Activated CD8-positive, alpha-beta T cell treated with anti-CD3 and anti-CD28 coated beads for 36 hours (primary cell): ENCODE measurements at regions not wholly inside any gene's neighbourhood (a gene's known extent, or its start where the extent isn't known, plus 50 kb on each side); places are given as distances from the start of the nearest gene placed in this dataset.

Experiments
- ATAC-seq: fragments of 200-7000 bp; cut with Tn5 transposase; one replicate; pipeline ENCODE4 v1.10.0; 2021; ENCODE audit warnings: mild to moderate bottlenecking, moderate library complexity
- CTCF ChIA-PET: fragments of 350-600 bp; sonication (Branson Sonifier 250); formaldehyde crosslinking; loops from one replicate; lab custom pipeline; 2021; ENCODE audit warnings: antibody characterized with exemption; lab: Charles Lee
- POLR2A ChIA-PET: fragments of 350-600 bp; sonication (Branson Sonifier 250); formaldehyde crosslinking; loops from one replicate; lab custom pipeline; 2021; ENCODE audit warnings: antibody characterized with exemption; lab: Charles Lee
- DNase-seq: peaks from one replicate; pipeline ENCODE4 v3.0.0-alpha.2; 2020
- H3K27ac Mint-ChIP-seq: one replicate; pipeline ENCODE4 v1.8.0; 2021; ENCODE audit warnings: mild to moderate bottlenecking, mixed read lengths
- H3K27me3 Mint-ChIP-seq: one replicate; pipeline ENCODE4 v1.8.0; 2021; ENCODE audit warnings: mixed read lengths
- H3K36me3 Mint-ChIP-seq: one replicate; pipeline ENCODE4 v1.8.0; 2021; ENCODE audit warnings: low read depth, mixed read lengths
- H3K4me1 Mint-ChIP-seq: one replicate; pipeline ENCODE4 v1.8.0; 2021; ENCODE audit warnings: low read depth, mixed read lengths
- H3K4me3 Mint-ChIP-seq: one replicate; pipeline ENCODE4 v1.8.0; 2021; ENCODE audit warnings: mild to moderate bottlenecking, moderate library complexity, mixed read lengths
- H3K9me3 Mint-ChIP-seq: one replicate; pipeline ENCODE4 v1.8.0; 2021; ENCODE audit warnings: mixed read lengths
- intact Hi-C: fragments of 100-400 bp; cut with micrococcal nuclease; formaldehyde crosslinking; loops from one replicate; pipeline ENCODE4 v1.10.0; 2022
- TF ChIP-seq, protein P1 (sequence below): fragments of 200-600 bp; IDR thresholded peaks from one replicate; pipeline ENCODE4 v1.8.0; 2022; ENCODE audit warnings: antibody characterized with exemption, mild to moderate bottlenecking

DNA sequence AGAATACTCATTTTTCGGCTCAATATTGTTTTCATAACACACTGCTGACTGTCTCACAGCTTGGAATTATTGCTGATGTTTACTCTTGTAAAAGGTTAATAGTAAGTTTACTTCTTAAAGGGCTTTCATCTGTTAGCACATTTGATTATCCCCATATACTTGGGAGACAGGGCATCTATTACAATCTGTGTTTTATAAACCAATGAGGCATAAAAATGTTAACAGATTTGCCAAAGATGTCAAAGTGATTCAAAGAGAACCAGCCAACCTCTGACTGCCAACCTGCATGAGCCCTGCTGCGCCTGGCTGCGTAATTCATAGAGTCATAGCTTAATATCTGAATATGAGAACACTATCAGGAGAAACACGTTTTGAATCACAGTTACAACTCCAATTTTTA lies 665.6 kb downstream of the TRIML1 start:
- intact Hi-C loops = no loop called here
- Mint-ChIP-seq H3K27ac (no peak overlapping the region), H3K4me3 (no peak overlapping the region), H3K36me3 (no peaks in the 10 kb centered on the region), H3K27me3 (no peaks in the 10 kb centered on the region), H3K4me1 (no peaks in the 10 kb centered on the region), H3K9me3 (peaks cover 10% of the 10 kb centered on the region)
- DNase-seq (no peak), ATAC-seq (no peak)
- ChIA-PET CTCF (no interaction called here), POLR2A (no interaction called here)
- TF ChIP-seq, protein P1, sequence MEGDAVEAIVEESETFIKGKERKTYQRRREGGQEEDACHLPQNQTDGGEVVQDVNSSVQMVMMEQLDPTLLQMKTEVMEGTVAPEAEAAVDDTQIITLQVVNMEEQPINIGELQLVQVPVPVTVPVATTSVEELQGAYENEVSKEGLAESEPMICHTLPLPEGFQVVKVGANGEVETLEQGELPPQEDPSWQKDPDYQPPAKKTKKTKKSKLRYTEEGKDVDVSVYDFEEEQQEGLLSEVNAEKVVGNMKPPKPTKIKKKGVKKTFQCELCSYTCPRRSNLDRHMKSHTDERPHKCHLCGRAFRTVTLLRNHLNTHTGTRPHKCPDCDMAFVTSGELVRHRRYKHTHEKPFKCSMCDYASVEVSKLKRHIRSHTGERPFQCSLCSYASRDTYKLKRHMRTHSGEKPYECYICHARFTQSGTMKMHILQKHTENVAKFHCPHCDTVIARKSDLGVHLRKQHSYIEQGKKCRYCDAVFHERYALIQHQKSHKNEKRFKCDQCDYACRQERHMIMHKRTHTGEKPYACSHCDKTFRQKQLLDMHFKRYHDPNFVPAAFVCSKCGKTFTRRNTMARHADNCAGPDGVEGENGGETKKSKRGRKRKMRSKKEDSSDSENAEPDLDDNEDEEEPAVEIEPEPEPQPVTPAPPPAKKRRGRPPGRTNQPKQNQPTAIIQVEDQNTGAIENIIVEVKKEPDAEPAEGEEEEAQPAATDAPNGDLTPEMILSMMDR = no peak

DNA sequence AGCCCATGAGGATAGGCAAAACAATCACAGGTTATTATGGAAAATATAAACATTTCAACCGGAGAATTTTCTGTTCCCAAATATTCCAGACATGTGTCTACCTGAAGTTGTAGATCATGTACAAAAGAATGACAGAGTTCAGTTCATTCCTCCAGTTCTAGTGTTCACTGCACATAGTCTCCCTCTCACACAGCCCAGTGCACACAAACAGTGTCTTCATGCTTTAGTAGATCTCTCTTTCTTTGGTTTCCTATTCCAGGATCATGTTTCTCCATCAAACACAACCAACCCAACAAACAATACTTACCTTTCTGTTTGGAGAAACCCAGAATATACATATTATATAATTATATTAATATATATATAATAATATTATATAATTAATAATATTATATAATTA lies 671.9 kb downstream of the TRIML1 start:
- DNase-seq (no peak), ATAC-seq (no peak)
- H3K9me3 Mint-ChIP-seq = peaks cover 11% of the 10 kb centered on the region
- no peaks in the 10 kb centered on the region for H3K4me1 Mint-ChIP-seq
- CTCF ChIA-PET = no interaction called here
- POLR2A ChIA-PET = no interaction called here
- H3K27me3 Mint-ChIP-seq = no peaks in the 10 kb centered on the region
- TF ChIP-seq, protein P1 = no peak
- no peak overlapping the region for H3K27ac Mint-ChIP-seq
- intact Hi-C loops = no loop called here
- no peaks in the 10 kb centered on the region for H3K36me3 Mint-ChIP-seq
- no peak overlapping the region for H3K4me3 Mint-ChIP-seq

DNA sequence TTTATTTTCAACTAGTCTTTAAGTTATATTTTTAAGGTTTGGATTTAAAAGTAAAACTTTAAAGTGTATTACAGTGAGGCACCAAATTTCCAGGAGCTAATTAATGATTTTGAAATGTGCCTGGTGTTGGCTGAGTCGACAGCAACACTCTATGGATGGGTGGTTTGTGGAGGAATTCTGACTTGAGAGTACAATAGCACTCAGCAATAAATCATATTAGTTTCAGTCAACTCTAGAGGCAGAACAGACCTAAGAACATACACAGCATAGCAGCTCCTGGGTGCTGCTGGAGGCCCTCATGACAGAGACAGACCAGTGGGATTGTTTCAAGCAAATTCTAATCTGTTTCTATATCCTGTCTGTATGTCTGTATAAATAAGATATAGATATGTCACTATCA lies 673.4 kb downstream of the TRIML1 start:
- no peaks in the 10 kb centered on the region for H3K4me1 Mint-ChIP-seq
- POLR2A ChIA-PET = interaction anchor here (0.6 kb wide), 1 partner anchor 494 kb away, joined by 3 read pairs; no protein-coding TSS in a partner anchor
- H3K27me3 Mint-ChIP-seq = no peaks in the 10 kb centered on the region
- H3K27ac Mint-ChIP-seq = no peak overlapping the region
- DNase-seq (no peak), ATAC-seq (no peak)
- CTCF ChIA-PET = interaction anchor here (1.1 kb wide), 1 partner anchor 8 kb away, joined by 3 read pairs; no protein-coding TSS in a partner anchor
- H3K9me3 Mint-ChIP-seq = peaks cover 10% of the 10 kb centered on the region
- no peak overlapping the region for H3K4me3 Mint-ChIP-seq
- H3K36me3 Mint-ChIP-seq = no peaks in the 10 kb centered on the region
- TF ChIP-seq, protein P1 = no peak
- intact Hi-C loops = no loop called here

DNA sequence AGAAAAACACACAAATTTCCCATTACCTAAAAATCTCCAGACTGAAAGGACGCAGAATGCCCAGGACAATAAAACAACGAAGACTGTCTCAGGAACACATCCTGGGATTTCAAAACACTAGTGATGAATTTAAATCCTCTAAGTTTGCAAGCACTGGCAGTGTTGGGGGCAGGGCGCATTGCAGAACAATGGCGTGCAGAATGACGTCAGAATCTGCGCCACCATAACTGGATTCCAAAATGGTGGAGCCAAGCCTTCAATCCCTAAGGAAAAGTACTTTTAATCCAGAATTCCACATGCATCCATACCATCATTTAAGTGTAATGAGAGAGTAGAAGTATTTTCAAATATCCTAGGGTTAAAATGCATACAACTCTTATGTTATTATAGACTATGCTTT lies 679.1 kb downstream of the TRIML1 start:
- no peak overlapping the region for H3K27ac Mint-ChIP-seq
- H3K9me3 Mint-ChIP-seq = peaks cover 3% of the 10 kb centered on the region
- no peaks in the 10 kb centered on the region for H3K27me3 Mint-ChIP-seq
- no peaks in the 10 kb centered on the region for H3K36me3 Mint-ChIP-seq
- no peak overlapping the region for H3K4me3 Mint-ChIP-seq
- no peaks in the 10 kb centered on the region for H3K4me1 Mint-ChIP-seq
- DNase-seq (no peak), ATAC-seq (no peak)
- intact Hi-C loops = no loop called here
- POLR2A ChIA-PET = no interaction called here
- TF ChIP-seq, protein P1 = no peak
- CTCF ChIA-PET = no interaction called here

DNA sequence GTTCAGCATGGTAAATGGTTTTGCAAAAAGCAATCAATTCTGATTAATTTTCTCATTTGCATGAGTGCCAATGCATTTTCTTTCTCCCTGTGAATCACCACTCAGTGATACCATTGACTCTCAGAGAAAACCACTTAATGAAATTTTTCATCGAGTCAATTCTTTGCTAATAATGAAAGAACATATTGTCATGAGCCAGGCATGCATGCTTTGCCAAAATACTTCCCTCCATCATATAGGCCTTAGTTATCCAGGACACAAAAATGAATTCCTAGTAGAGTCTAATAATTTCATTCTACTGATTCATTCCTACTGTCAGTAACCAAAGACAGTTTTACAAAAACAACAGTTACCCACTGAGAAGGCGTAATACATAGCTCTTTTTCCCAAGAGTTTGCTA lies 680.0 kb downstream of the TRIML1 start:
- no peaks in the 10 kb centered on the region for H3K27me3 Mint-ChIP-seq
- no peak for DNase-seq
- TF ChIP-seq, protein P1 = no peak
- no peaks in the 10 kb centered on the region for H3K4me1 Mint-ChIP-seq
- H3K36me3 Mint-ChIP-seq = no peaks in the 10 kb centered on the region
- CTCF ChIA-PET = no interaction called here
- intact Hi-C loops = no loop called here
- POLR2A ChIA-PET = no interaction called here
- H3K27ac Mint-ChIP-seq = no peak overlapping the region
- H3K4me3 Mint-ChIP-seq = no peak overlapping the region
- no peak for ATAC-seq
- no peaks in the 10 kb centered on the region for H3K9me3 Mint-ChIP-seq
